DND-41 (cell line): ENCODE measurements at regions not wholly inside any gene's neighbourhood (a gene's known extent, or its start where the extent isn't known, plus 50 kb on each side); places are given as distances from the start of the nearest gene placed in this dataset.

ENCODE experiments used
- EZH2 ChIP-seq: IDR thresholded peaks from 3 replicates; pipeline ENCODE4 v1.6.1; 2012; ENCODE audit warnings: borderline replicate concordance, low read depth, mild to moderate bottlenecking, moderate library complexity, low read length, inconsistent platforms; ENCODE audit not compliant: severe bottlenecking
- TF ChIP-seq, protein P1 (sequence below): IDR thresholded peaks from 2 replicates; pipeline ENCODE4 v1.5.1; 2012; ENCODE audit warnings: borderline replicate concordance, low read length, moderate library complexity, mild to moderate bottlenecking; ENCODE audit not compliant: poor library complexity, severe bottlenecking; ENCODE audit errors: extremely low read depth

- TF ChIP-seq, protein P1, sequence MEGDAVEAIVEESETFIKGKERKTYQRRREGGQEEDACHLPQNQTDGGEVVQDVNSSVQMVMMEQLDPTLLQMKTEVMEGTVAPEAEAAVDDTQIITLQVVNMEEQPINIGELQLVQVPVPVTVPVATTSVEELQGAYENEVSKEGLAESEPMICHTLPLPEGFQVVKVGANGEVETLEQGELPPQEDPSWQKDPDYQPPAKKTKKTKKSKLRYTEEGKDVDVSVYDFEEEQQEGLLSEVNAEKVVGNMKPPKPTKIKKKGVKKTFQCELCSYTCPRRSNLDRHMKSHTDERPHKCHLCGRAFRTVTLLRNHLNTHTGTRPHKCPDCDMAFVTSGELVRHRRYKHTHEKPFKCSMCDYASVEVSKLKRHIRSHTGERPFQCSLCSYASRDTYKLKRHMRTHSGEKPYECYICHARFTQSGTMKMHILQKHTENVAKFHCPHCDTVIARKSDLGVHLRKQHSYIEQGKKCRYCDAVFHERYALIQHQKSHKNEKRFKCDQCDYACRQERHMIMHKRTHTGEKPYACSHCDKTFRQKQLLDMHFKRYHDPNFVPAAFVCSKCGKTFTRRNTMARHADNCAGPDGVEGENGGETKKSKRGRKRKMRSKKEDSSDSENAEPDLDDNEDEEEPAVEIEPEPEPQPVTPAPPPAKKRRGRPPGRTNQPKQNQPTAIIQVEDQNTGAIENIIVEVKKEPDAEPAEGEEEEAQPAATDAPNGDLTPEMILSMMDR = no peak
- TF ChIP-seq EZH2 = no peak
These were observed 411.3 kb downstream of the KIF20B start for GRCh38 chr10:90112681-90113080.
